ENCODE measurements at regions not wholly inside any gene's neighbourhood (a gene's known extent, or its start where the extent isn't known, plus 50 kb on each side); places are given as distances from the start of the nearest gene placed in this dataset.

- H3K4me3 ChIP-seq (ENCODE audit: control insufficient read depth, low read depth, low read length): no peak overlapping the region
- no peak for TF ChIP-seq CTCF (conservative IDR thresholded peaks at IDR 0.05; ENCODE audit: control insufficient read depth, insufficient read depth, low read depth, low read length)
- no peak for DNase-seq (ENCODE audit: low read depth)
Observed at GRCh38 chr2:103962670-103963069, 891.2 kb upstream of the POU3F3 start.

- no peak overlapping the region for H3K4me3 ChIP-seq (ENCODE audit: control insufficient read depth, low read depth, low read length)
- no peak for DNase-seq (ENCODE audit: low read depth)
Observed at GRCh38 chr2:103963146-103963725, 890.7 kb upstream of the POU3F3 start.

GRCh38 chr2:103977241-103977640, 876.7 kb upstream of the POU3F3 start:
- DNase-seq (ENCODE audit: low read depth): no peak
- H3K4me3 ChIP-seq (ENCODE audit: control insufficient read depth, low read depth, low read length): no peak overlapping the region
- TF ChIP-seq CTCF (conservative IDR thresholded peaks at IDR 0.05; ENCODE audit: control insufficient read depth, insufficient read depth, low read depth, low read length): no peak

More at GRCh38 chr2:103963146-103963725, 890.7 kb upstream of the POU3F3 start:
- TF ChIP-seq CTCF (conservative IDR thresholded peaks at IDR 0.05; ENCODE audit: control insufficient read depth, insufficient read depth, low read depth, low read length): no peak

- no peak overlapping the region for H3K4me3 ChIP-seq (ENCODE audit: control insufficient read depth, low read depth, low read length)
- no peak for TF ChIP-seq CTCF (conservative IDR thresholded peaks at IDR 0.05; ENCODE audit: control insufficient read depth, insufficient read depth, low read depth, low read length)
- no peak for DNase-seq (ENCODE audit: low read depth)
Observed at GRCh38 chr2:103977668-103978067, 876.2 kb upstream of the POU3F3 start.

- no peak for DNase-seq (ENCODE audit: low read depth)
- H3K4me3 ChIP-seq (ENCODE audit: control insufficient read depth, low read depth, low read length): no peak overlapping the region
- no peak for TF ChIP-seq CTCF (conservative IDR thresholded peaks at IDR 0.05; ENCODE audit: control insufficient read depth, insufficient read depth, low read depth, low read length)
Observed at GRCh38 chr2:103980401-103980800, 873.5 kb upstream of the POU3F3 start.

- no peak overlapping the region for H3K4me3 ChIP-seq (ENCODE audit: control insufficient read depth, low read depth, low read length)
- TF ChIP-seq CTCF (conservative IDR thresholded peaks at IDR 0.05; ENCODE audit: control insufficient read depth, insufficient read depth, low read depth, low read length): no peak
- DNase-seq (ENCODE audit: low read depth): no peak
Observed at GRCh38 chr2:103982691-103983090, 871.2 kb upstream of the POU3F3 start.

- no peak for TF ChIP-seq CTCF (conservative IDR thresholded peaks at IDR 0.05; ENCODE audit: control insufficient read depth, insufficient read depth, low read depth, low read length)
- H3K4me3 ChIP-seq (ENCODE audit: control insufficient read depth, low read depth, low read length): no peak overlapping the region
- no peak for DNase-seq (ENCODE audit: low read depth)
Observed at GRCh38 chr2:103986001-103986400, 867.9 kb upstream of the POU3F3 start.
